HG02610 (cell line): ENCODE measurements at regions not wholly inside any gene's neighbourhood (a gene's known extent, or its start where the extent isn't known, plus 50 kb on each side); places are given as distances from the start of the nearest gene placed in this dataset.

Experiments
- ATAC-seq: cut with Tn5 transposase; IDR thresholded peaks from one replicate; pipeline ENCODE4 v1.9.1; 2021; ENCODE audit warnings: mild to moderate bottlenecking, moderate library complexity; ENCODE audit not compliant: unreplicated experiment

DNA sequence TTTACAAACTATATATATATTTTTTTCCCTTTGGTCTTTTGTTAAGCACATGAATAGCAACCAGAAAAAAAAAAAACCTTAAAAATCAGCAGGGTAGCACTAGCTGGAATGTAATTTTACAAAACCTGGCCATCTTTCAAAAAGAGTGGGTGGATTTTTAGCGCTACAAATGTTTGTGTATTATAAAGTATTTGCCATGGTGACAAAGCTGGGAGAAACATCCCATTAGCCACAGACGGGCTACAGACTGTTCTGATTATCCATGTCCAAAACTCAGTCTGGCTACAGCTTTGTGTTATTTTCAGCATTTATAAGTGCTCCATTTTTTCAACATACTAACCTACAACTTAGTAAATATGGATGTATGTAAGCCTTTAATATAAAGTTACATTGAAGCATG lies 249.5 kb upstream of the TANK start:
- ATAC-seq, result no peak

DNA sequence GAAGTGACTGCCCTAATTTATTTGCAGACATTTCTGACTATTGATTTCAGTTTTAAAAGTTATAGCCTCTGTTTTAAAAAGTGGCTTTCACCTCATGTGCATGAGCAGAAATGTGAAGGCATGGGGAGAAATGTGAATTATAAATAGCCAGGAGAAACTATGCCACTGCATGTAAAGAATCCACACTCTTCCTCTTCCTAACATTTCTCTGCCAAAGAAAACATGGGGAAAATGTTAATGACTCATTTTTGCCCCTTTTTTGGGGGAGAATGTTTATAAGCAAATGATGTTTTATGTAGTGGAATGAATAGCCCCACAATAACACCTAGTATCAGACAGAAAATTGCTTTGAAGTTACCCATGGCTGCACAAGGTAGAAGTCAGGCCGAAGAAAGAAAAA lies 249.0 kb upstream of the TANK start:
- no peak for ATAC-seq

DNA sequence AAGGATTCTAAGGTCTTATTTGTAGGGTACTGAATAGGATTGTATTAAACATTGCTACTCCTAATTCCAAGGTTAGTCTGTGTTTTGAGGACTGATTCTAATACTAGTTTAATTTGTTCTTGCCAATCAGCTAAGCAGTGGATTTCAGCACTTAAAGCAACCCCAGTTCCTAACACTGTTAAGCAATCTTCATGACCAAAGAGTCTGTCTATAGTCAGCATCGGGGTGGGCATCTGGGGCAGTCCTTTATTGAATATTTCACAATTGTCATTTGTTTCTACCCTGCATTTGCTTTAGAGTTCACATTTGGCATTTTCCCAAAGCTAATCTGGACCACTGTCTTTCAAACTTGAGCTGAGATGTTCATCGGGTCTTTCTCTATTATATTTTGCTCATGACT lies 248.0 kb upstream of the TANK start:
- no peak for ATAC-seq

DNA sequence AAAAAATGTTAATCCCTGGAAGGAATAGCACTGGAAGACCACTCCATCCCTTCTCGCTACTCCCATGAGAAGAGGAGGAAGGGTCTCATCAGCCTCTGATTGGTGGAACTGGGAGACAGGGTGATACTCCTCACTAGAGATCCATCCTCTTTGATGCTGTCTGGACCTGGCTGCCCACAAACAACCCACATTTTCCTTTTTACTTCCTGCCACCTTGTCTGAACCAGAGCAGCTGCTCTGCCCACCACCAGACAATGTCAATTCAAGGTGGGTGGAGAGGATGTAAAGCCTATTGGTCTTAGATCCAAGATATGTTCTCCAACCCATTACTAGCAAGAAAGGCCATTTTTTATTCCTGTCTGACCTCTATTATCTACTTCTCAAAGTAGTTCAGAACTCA lies 246.9 kb upstream of the TANK start:
- ATAC-seq, result no peak

DNA sequence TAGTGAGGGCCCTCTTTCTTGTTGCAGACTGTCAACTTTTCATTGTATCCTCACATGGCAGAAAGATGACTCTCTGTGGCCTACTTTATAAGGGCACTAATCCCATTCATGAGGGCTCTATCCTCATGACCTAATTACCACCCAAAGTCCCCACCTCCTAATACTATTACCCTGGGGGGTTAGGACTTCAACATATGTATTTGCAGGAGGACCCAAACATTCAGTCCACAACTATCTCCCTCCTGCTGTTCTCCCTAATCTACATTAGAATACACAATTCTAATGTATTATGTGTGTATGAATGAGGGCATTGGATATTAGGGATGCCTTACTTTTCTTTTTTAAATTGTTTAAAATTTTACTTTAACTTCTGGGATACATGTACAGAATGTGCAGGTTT lies 246.0 kb upstream of the TANK start:
- no peak for ATAC-seq

DNA sequence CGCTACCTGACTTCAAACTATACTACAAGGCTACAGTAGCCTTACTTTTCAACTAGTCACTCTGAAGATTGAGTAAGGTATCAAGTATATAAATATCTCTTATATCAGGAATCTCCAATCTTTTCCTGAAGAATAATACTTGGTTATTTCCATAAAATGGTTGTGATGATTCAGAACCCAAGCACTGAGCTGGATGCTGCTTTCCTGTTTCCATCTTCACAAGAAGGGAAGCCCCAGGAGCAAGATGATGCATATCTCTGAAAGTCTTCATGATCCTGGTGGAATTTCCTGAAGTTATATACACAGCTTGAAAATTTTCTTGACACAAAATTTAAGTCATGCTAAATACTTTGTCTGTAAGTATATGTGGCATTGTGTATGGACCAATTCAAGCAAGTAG lies 243.9 kb upstream of the TANK start:
- no peak for ATAC-seq

DNA sequence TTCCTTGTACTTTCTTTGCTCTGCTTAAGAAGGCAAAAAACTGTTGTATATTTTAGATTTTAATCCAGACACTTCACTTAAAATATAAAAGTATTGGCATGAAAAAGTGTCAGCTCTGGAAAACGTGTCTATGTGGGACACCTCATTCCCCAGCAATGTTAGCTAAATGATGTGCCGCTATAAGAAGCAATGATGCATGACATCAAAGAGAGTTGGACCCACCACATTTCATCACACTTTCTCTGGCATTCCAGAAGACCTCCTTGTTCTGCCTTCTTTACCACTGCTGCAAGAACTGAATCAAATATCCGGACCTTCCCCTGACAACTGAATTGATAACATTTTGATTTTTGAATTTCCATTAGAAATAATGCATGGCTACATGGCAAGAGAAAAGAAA lies 242.4 kb upstream of the TANK start:
- no peak for ATAC-seq

DNA sequence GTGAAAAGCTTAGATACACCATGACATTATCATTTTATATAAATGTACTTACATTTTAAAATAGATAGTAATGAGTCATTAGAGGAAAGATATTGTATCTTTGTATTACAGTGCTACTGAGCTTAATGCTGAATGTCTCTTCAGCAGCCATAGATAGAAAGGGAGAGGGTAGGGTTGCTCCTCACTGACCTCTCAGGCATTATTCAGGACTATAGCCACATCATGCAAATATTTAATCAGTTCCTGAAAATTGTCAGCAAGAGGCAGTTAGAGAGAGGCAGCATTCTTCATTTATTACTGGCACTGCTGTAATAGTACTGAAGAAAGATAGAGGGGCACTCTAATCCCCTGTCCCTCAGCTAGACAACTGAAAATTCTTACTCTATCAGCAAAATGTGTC lies 242.0 kb upstream of the TANK start:
- no peak for ATAC-seq

DNA sequence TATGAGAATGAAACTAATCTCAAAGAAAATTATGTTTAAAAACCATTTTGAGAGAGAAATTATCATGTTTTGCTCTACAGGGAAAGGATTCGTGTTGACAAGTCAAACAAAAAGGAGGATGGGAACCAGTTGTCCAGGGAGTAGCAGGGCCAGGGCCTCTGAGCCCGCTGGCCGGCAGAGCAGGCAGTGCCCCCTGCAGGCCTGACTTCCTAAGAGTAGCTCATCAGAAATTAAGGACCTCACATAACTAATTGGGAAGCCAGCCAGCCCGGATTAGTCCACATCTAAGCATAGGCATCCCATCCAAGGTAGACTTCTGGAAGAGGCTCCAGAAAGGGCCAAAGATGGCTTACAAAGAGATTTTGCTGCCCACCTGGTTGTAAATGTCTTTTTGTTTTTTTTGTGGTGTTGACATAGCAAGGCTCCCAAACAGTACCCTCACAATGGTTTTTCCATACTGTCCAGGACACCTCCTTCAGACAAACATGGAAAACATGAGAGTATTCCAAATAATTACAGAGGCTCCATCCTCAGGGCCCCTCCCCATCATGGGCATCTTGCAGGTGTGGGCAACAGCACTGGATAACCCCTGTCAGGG lies 241.2 kb upstream of the TANK start:
- ATAC-seq, result no peak

DNA sequence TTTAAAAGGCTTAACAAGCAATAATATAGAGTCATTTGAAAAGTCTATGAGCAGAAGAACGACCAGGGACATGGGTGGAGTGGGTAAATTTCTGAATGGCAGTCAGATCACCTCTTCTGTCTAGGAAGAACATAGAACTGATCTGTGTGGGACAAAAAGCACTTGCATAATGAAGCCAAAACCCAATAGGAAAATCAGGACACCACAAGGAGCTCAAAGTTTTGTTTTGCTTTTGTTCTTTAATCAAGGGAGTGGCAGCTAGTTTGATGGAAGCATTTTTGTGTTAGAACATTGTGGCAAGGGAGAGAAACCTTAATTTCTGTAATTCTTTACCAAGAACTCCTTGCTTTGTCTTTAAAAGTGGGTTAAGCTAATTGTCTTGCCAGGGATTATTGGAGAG lies 240.2 kb upstream of the TANK start:
- no peak for ATAC-seq

DNA sequence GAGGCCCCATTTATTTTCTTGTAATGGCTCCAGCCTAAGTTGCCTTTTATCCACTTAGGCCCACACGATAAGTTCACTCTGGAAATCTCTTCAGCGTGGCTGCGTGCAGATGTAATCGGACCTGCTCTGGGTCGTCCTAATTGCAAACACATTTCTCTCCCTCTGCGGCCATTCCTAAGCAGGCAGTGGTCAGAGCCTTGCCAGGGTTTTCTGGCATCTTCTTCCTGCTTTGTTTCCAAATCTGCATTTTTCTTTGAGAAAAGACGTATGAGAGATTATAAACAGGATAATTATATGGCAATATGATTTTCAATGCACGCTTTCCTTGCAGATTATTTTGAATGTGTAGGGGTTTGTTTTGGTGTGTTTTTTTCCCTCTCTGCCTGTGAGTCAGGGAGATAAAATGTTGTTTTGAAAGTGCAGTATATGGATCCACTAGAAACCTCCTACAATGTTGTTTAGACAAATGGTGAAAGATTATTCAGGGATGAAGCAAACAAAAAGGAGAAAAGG lies 239.4 kb upstream of the TANK start:
- no peak for ATAC-seq

DNA sequence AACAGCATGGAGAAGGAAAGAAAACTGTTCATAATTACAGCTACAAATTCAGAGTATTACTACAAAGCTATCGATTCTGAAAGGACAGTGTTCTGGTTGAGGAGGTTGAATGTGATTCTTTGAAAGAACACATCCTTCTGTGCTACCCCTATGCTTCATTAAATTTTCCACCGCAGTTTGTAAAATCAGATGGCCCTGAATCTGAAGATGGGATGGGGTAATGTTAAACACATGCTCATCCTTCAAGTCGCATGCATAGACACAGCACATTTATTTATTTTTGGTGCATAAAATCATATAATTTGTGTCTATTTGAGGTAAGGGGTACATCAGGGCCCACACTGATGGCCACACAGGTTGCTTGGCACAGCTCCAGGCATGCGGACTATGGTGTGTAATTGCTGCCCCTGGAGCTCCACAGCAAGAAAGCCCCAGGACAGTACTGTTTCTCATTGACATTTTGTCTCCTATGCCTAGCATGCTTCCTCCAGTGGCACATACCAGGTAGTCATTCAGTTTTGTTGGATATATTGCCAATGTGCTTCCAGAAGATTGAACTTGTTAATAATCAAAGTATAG lies 238.8 kb upstream of the TANK start:
- no peak for ATAC-seq

DNA sequence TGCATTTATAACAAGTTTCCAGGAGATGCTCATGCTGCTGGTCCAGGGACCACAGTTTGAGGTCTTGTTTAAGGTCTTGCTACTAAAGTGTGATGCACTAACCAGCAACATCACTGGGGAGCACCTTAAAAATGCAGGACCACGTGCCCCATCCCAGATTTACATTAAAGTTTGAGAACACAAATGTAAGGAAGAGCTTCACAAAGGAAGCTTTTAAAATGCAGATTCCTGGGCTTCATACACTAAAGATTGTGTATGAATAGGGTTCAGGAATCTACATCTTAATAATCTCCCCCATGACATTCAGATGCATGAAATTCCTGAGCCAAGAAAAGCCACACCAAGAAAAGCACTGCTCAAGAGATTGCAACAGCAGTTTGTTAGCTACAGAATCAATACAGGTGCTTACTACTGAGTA lies 235.3 kb upstream of the TANK start:
- no peak for ATAC-seq

DNA sequence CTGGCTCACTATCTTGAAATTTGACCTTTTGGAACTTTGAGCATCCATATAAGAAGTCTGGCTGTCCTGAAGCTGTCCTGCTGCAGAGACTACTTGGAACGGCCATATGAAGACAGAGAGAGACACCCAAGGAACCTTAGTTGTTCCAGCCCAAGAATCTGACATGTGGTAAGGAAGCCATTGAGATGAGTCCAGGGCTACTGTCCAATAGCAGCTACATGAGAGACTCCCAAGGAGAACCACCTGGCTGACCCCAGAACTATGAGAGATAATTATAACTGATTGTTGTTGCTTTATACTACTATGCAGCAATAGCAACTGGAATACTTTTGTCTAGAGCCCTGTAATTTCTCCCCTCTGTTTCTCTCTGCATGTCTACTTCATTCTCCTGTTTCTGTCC lies 234.3 kb upstream of the TANK start:
- ATAC-seq, result no peak

DNA sequence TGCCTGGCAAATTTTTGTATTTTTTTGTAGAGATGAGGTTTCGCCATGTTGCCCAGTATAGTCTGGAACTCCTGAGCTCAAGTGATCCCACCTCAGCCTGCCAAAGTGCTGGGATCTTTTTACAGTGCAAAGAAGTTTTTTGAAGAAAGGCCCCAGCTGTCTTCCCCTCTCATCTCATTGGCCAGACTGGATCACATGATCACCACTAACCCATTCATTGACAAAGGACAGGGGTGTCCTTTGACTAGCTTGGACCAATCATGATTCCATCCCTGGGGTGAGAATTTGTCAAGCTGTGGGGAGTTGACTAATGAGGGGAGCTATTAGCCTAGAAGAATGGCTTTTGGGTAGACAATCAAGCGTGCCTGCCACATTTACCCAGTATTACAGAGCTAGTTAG lies 232.9 kb upstream of the TANK start:
- no peak for ATAC-seq

DNA sequence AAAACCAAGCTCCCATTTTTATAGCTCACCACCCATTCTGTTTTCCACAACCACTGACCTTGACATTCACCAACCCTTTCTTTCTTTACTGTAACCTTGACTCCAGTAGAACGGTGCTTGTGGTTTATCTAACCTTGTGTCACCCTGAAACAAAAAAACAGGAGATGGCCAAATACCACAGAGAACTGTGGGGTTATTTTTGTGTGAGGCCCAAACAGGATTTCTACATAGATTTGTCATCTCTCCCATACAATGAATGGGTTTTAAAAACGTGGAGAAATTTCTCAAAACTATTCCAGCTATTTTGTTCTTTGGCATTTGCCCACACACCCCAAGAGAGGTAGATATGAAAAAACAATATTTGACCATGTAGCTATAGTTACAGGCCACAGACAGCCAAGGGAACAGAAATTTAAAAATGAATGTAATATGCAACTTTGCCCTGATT lies 231.3 kb upstream of the TANK start:
- no peak for ATAC-seq

DNA sequence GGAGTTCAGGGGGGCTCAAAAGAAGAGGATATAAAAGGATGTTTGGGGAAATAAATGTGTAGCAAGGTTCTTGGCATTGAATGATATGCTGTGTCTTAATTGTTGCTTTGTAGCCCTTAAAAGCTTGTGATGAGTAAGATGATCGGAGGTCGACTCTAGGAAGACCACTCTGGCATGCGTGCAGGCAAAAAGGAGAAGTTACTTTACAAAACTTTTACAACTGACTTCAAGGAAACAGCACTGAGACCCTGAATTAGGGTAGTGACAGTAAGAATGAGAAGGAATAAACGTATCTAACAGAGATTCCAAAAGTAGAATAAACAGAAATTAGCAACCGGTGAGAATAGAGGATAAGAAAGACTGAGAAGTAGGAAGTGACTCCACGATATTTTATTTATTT lies 228.7 kb upstream of the TANK start:
- ATAC-seq, result no peak

DNA sequence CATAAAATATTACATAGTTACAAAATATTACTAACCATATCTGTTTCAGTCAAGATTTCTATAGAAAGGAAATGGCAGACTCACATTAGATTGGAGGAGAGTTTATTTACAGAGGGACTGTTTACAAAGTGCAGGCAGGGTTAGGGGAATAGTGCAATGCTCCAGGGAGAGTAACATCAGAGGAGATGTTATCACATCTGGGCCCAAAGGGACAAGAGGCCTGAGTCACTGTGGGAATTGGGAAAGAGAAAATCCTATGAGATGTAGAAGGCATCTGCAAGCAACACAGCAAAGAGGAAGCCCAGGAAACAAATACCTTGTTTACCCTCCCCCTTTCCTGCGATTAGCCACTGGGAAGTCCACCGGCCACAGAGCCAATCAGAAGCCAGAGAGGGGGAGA lies 227.3 kb upstream of the TANK start:
- ATAC-seq, result no peak

DNA sequence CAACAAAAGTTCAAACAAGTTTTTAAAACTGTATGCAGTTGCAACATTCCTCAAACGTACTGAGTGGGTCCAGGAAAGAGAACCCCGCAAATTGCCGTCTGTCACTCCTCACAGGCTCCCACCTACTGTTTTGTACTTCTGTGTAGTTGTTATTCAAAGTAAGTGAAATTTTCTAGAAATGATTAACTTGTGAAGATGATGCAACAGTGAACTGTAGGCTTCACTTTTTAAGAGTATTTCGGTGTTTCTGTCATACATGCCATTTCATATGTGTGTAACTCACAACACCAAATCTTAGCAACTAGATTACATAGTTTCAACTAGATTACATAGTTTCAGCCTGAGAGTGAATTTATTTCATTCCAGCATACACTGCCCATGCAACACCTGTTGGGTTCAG lies 226.0 kb upstream of the TANK start:
- ATAC-seq, result no peak

DNA sequence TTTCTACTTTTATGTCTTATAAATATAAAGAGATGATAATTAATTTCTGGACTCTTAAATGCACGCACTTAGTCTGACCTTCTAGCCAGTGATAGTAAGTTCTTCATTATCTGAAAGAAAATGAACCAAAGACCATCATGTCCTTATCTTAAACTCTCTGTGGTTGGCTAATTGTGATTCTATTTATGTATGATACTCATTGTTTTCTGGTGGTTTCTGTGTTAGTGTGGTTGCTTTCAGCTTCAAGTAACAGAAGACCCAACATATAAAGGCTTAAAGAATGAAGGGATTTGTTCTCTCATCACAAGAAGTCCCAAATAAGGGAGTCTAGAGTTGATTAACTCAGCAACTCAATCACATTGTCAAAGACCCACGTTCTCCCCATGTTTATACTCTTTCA lies 225.2 kb upstream of the TANK start:
- no peak for ATAC-seq

DNA sequence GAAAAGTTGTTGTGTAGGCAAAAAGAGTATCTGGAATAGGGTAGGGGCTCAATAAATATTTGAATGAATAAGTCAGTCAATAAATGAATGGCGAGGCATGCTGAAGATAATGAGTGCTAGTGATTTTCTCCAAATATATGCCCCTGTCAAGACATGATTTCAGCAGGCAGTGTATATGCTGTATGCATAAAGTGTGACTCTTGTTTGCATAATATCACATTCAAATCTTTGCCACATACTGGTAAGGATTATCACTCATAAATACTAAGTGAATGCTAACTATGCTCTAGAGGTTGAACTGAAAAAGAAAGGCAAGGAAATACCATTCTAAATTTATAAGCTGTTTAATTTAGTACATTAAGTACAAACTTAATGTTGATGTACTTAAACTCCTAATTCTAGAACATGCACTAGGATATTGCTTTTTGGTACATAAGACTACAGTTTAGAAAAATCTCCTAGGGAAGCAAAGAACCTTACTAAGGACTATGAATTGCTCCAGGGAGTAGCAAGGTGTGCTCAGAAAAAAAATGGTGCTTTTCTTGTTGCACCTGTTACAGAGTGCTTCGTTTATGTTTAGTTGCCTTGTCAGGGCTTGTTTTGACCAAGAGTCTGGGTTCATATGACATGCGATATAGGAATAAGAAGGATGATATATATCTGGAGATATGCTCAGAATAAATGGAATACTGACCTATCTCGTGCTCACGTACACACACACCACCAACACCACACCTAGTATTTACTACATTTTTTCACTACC lies 224.0 kb upstream of the TANK start:
- no peak for ATAC-seq

DNA sequence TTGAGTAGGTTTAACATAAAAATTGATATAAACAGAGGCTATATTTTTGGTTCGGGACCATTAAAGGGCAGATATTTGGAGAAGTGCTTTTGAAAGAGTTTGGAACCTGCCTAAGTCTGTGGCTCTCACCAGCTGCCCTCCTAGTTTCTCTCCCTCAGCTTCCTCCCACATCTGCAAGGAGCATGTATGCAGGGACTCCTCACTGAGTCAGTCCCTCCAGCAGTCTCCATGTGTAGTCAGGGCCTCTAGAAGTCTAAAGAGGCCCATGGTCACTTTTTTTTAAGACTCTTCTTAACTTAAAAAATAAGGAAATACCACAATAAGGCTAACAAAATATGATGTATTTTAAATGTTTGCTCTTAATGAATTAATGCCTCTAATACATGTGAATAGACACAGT lies 220.0 kb upstream of the TANK start:
- ATAC-seq, result no peak
